Neural cell (in vitro differentiated cells): ENCODE measurements at regions not wholly inside any gene's neighbourhood (a gene's known extent, or its start where the extent isn't known, plus 50 kb on each side); places are given as distances from the start of the nearest gene placed in this dataset.

Experiments used
- H2AFZ ChIP-seq: fragments of 200-600, 300-800 bp; sonication (generic), shearing (Covaris generic); 2 replicates; pipeline ENCODE4 v1.6.0; 2014; ENCODE audit warnings: low read depth, mild to moderate bottlenecking, antibody characterized with exemption, low read length, moderate library complexity
- H3F3A ChIP-seq: fragments of 200-600 bp; shearing (Covaris generic); 2 replicates; pipeline ENCODE4 v1.6.1; 2016; ENCODE audit warnings: mild to moderate bottlenecking, moderate library complexity, mixed read lengths, antibody characterized with exemption, low read length; ENCODE audit not compliant: insufficient read depth, poor library complexity, severe bottlenecking
- H3K27ac ChIP-seq: fragments of 200-600, 300-800 bp; sonication (generic), shearing (Covaris generic); 2 replicates; pipeline ENCODE4 v1.5.1; 2014; ENCODE audit warnings: mild to moderate bottlenecking, low read length, moderate library complexity
- H3K27me3 ChIP-seq: fragments of 300-800, 200-600 bp; sonication (generic), shearing (Covaris generic); 2 replicates; pipeline ENCODE4 v1.6.0; 2014; ENCODE audit warnings: mild to moderate bottlenecking, low read depth, low read length, moderate library complexity; ENCODE audit not compliant: insufficient read depth
- H3K36me3 ChIP-seq: fragments of 300-800, 200-600 bp; sonication (generic), shearing (Covaris generic); 2 replicates; pipeline ENCODE4 v1.5.1; 2014; ENCODE audit warnings: mild to moderate bottlenecking, antibody characterized with exemption, low read length, moderate library complexity; ENCODE audit not compliant: insufficient read depth
- H3K4me2 ChIP-seq: fragments of 300-800, 200-600 bp; sonication (generic), shearing (Covaris generic); 2 replicates; pipeline ENCODE4 v1.6.0; 2014; ENCODE audit warnings: mild to moderate bottlenecking, low read length
- H3K4me3 ChIP-seq: fragments of 300-800, 200-600 bp; sonication (generic), shearing (Covaris generic); 2 replicates; pipeline ENCODE4 v1.5.1; 2014; ENCODE audit warnings: mild to moderate bottlenecking, low read length, moderate library complexity
- H3K79me2 ChIP-seq: fragments of 200-600 bp; shearing (Covaris generic); replicated peaks from 2 replicates; pipeline ENCODE4 v1.6.0; 2014; ENCODE audit warnings: mild to moderate bottlenecking, low read length, moderate library complexity; ENCODE audit not compliant: insufficient read depth
- H3K9ac ChIP-seq: fragments of 300-800, 200-600 bp; sonication (generic), shearing (Covaris generic); 2 replicates; pipeline ENCODE4 v1.6.1; 2016; ENCODE audit warnings: mild to moderate bottlenecking, low read length, mixed read lengths
- H3K9me2 ChIP-seq: fragments of 200-600 bp; shearing (Covaris generic); 2 replicates; pipeline ENCODE4 v1.6.1; 2016; ENCODE audit warnings: mild to moderate bottlenecking, low read length, mixed read lengths; ENCODE audit not compliant: insufficient read depth
- H3K9me3 ChIP-seq: fragments of 200-600, 300-800 bp; sonication (generic), shearing (Covaris generic); 2 replicates; pipeline ENCODE4 v1.6.1; 2016; ENCODE audit warnings: mild to moderate bottlenecking, mixed run types, low read length, moderate library complexity, mixed read lengths
- H4K20me1 ChIP-seq: fragments of 200-600 bp; shearing (Covaris generic); 2 replicates; pipeline ENCODE4 v1.6.1; 2016; ENCODE audit warnings: mild to moderate bottlenecking, mixed run types; ENCODE audit not compliant: insufficient read depth
- EP300 ChIP-seq: fragments of 450-650 bp; conservative IDR thresholded peaks from 2 replicates; pipeline ENCODE4 v1.6.1; 2014; ENCODE audit warnings: antibody characterized with exemption, mild to moderate bottlenecking, moderate library complexity; ENCODE audit not compliant: poor library complexity, severe bottlenecking
- EZH2 ChIP-seq: fragments of 200-600, 300-800 bp; shearing (Covaris generic), sonication (generic); IDR thresholded peaks from 2 replicates; pipeline ENCODE4 v1.6.1; 2014; ENCODE audit warnings: antibody characterized with exemption, low read length, borderline replicate concordance, mild to moderate bottlenecking; ENCODE audit not compliant: insufficient read depth, poor library complexity, severe bottlenecking
- MXI1 ChIP-seq: fragments of 450-650 bp; conservative IDR thresholded peaks from 2 replicates; pipeline ENCODE4 v1.6.1; 2014; ENCODE audit warnings: antibody characterized with exemption, mild to moderate bottlenecking; ENCODE audit not compliant: poor library complexity, severe bottlenecking
- POLR2AphosphoS5 ChIP-seq: IDR thresholded peaks from 2 replicates; pipeline ENCODE4 v1.6.1; 2012
- RAD21 ChIP-seq: fragments of 450-650 bp; conservative IDR thresholded peaks from 2 replicates; pipeline ENCODE4 v1.6.1; 2014; ENCODE audit warnings: antibody characterized with exemption, mild to moderate bottlenecking, moderate library complexity
- SMC3 ChIP-seq: fragments of 450-650 bp; conservative IDR thresholded peaks from 2 replicates; pipeline ENCODE4 v1.6.1; 2014; ENCODE audit warnings: antibody characterized with exemption, mild to moderate bottlenecking, moderate library complexity; ENCODE audit not compliant: poor library complexity
- TAF1 ChIP-seq: IDR thresholded peaks from 2 replicates; pipeline ENCODE4 v1.6.1; 2012; ENCODE audit warnings: low read depth
- TF ChIP-seq, protein P1 (sequence below): IDR thresholded peaks from 2 replicates; pipeline ENCODE4 v1.6.1; 2012; ENCODE audit warnings: borderline replicate concordance
- TF ChIP-seq, protein P2 (sequence below): fragments of 450-650 bp; IDR thresholded peaks from 2 replicates; pipeline ENCODE4 v1.5.1; 2014; ENCODE audit warnings: antibody characterized with exemption, mild to moderate bottlenecking, moderate library complexity; ENCODE audit not compliant: poor library complexity, severe bottlenecking

DNA sequence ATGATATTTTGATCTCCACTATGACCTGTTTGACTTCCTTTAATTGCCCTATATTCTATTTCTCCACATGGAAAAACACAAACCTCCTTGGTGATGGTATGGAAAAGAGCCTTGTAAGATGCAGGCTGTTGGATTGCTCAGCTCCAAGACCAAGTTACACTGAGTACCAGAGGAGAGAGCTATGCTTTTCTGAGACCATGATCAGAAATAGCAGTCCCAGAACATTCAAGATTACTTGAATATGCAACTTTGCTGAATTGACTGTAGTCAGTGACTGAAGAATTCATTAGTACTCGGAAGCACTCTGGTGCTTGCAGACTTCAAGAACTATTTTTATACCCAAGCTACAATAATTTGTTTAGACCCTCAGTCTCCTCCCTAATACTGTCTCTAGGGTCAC lies 310.6 kb upstream of the FSIP2 start:
- Histone ChIP-seq H3F3A (no peaks in the 10 kb centered on the region), H3K36me3 (no peaks in the 10 kb centered on the region), H3K9me2 (no peaks in the 10 kb centered on the region), H2AFZ (no peak overlapping the region), H4K20me1 (no peaks in the 10 kb centered on the region), H3K4me3 (peak overlapping the region; percentile 60), H3K9ac (no peak overlapping the region), H3K79me2 (peaks cover 47% of the 10 kb centered on the region), H3K9me3 (no peaks in the 10 kb centered on the region), H3K4me2 (no peak overlapping the region), H3K27ac (no peak overlapping the region), H3K27me3 (no peaks in the 10 kb centered on the region)
- TF ChIP-seq, protein P1, sequence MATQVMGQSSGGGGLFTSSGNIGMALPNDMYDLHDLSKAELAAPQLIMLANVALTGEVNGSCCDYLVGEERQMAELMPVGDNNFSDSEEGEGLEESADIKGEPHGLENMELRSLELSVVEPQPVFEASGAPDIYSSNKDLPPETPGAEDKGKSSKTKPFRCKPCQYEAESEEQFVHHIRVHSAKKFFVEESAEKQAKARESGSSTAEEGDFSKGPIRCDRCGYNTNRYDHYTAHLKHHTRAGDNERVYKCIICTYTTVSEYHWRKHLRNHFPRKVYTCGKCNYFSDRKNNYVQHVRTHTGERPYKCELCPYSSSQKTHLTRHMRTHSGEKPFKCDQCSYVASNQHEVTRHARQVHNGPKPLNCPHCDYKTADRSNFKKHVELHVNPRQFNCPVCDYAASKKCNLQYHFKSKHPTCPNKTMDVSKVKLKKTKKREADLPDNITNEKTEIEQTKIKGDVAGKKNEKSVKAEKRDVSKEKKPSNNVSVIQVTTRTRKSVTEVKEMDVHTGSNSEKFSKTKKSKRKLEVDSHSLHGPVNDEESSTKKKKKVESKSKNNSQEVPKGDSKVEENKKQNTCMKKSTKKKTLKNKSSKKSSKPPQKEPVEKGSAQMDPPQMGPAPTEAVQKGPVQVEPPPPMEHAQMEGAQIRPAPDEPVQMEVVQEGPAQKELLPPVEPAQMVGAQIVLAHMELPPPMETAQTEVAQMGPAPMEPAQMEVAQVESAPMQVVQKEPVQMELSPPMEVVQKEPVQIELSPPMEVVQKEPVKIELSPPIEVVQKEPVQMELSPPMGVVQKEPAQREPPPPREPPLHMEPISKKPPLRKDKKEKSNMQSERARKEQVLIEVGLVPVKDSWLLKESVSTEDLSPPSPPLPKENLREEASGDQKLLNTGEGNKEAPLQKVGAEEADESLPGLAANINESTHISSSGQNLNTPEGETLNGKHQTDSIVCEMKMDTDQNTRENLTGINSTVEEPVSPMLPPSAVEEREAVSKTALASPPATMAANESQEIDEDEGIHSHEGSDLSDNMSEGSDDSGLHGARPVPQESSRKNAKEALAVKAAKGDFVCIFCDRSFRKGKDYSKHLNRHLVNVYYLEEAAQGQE = no peak
- TF ChIP-seq EP300 (no peak), POLR2AphosphoS5 (no peak), MXI1 (no peak), TAF1 (no peak), SMC3 (no peak), EZH2 (no peak), RAD21 (no peak)
- TF ChIP-seq, protein P2, sequence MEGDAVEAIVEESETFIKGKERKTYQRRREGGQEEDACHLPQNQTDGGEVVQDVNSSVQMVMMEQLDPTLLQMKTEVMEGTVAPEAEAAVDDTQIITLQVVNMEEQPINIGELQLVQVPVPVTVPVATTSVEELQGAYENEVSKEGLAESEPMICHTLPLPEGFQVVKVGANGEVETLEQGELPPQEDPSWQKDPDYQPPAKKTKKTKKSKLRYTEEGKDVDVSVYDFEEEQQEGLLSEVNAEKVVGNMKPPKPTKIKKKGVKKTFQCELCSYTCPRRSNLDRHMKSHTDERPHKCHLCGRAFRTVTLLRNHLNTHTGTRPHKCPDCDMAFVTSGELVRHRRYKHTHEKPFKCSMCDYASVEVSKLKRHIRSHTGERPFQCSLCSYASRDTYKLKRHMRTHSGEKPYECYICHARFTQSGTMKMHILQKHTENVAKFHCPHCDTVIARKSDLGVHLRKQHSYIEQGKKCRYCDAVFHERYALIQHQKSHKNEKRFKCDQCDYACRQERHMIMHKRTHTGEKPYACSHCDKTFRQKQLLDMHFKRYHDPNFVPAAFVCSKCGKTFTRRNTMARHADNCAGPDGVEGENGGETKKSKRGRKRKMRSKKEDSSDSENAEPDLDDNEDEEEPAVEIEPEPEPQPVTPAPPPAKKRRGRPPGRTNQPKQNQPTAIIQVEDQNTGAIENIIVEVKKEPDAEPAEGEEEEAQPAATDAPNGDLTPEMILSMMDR = no peak

DNA sequence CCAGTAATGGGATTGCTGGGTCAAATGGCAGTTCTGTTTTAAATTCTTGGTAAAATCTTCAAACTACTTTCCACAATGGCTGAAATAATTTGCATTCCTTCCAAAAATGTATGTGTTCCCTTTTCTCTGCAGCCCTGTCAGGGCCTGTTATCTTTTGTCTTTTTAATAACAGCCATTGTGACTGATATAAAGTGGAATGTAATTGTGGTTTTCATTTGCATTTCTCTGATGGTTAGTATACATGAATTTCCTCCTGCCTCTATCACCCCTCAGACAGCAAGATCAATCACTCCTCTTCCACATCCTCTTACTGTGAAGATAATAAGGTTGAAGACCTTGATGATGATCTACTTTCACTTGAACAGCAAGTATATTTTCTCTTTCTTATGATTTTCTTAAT lies 304.8 kb upstream of the FSIP2 start:
- H4K20me1 ChIP-seq = no peaks in the 10 kb centered on the region
- H3K4me3 ChIP-seq = no peak overlapping the region
- TF ChIP-seq, protein P1 = no peak
- TF ChIP-seq RAD21 (no peak), TAF1 (no peak), EZH2 (no peak), SMC3 (no peak), MXI1 (no peak), EP300 (no peak), POLR2AphosphoS5 (no peak)
- TF ChIP-seq, protein P2 = no peak
- peaks cover 36% of the 10 kb centered on the region for H3K79me2 ChIP-seq
- no peaks in the 10 kb centered on the region for H3K36me3 ChIP-seq
- H3K27ac ChIP-seq = no peak overlapping the region
- no peak overlapping the region for H3K4me2 ChIP-seq
- no peaks in the 10 kb centered on the region for H3F3A ChIP-seq
- no peaks in the 10 kb centered on the region for H3K9me3 ChIP-seq
- no peak overlapping the region for H3K9ac ChIP-seq
- no peak overlapping the region for H2AFZ ChIP-seq
- no peaks in the 10 kb centered on the region for H3K27me3 ChIP-seq
- no peaks in the 10 kb centered on the region for H3K9me2 ChIP-seq
